K562 (cell line): ENCODE measurements at regions not wholly inside any gene's neighbourhood (a gene's known extent, or its start where the extent isn't known, plus 50 kb on each side); places are given as distances from the start of the nearest gene placed in this dataset.
"Not testable (repeated sequence)": the region's sequence is repeated elsewhere in the genome, so short reads cannot be mapped to it uniquely, and the experiment has no call there.

Source experiments
- CBX2 ChIP-seq: fragments of 200-600 bp; sonication (generic); IDR thresholded peaks from one replicate; pipeline ENCODE4 v1.6.1; 2012; ENCODE audit warnings: mild to moderate bottlenecking, low read length, inconsistent platforms; ENCODE audit not compliant: insufficient read depth, poor library complexity, severe bottlenecking
- DPF2 ChIP-seq: fragments of 450-650 bp; IDR thresholded peaks from 2 replicates; pipeline ENCODE4 v1.6.1; 2016
- XRCC3 ChIP-seq: fragments of 450-650 bp; IDR thresholded peaks from 2 replicates; pipeline ENCODE4 v1.6.1; 2017; ENCODE audit warnings: mild to moderate bottlenecking, moderate library complexity
- ZNF584 ChIP-seq: fragments of 200-800 bp; sonication (Bioruptor generic); IDR thresholded peaks from 2 replicates; pipeline ENCODE4 v1.6.1; 2016; ENCODE audit warnings: low read depth, mild to moderate bottlenecking, missing genetic modification characterization, missing compliant biosample characterization
- TF ChIP-seq, protein P1 (sequence below): sonication (generic); formaldehyde crosslinking; IDR thresholded peaks from 2 replicates; pipeline ENCODE4 v1.8.1; 2023; ENCODE audit warnings: mild to moderate bottlenecking, missing genetic modification reagents
- TF ChIP-seq, protein P2 (sequence below): sonication (generic); formaldehyde crosslinking; IDR thresholded peaks from 2 replicates; pipeline ENCODE4 v1.8.0; 2022; ENCODE audit warnings: mild to moderate bottlenecking, low read depth, missing genetic modification reagents
- TF ChIP-seq, protein P3 (sequence below): fragments of 250-450 bp; sonication (Bioruptor Pico); IDR thresholded peaks from 2 replicates; pipeline ENCODE4 v1.4.0; 2020; ENCODE audit warnings: mild to moderate bottlenecking
- TF ChIP-seq, protein P4 (sequence below): sonication (generic); formaldehyde crosslinking; IDR thresholded peaks from 2 replicates; pipeline ENCODE4 v1.8.0; 2022; ENCODE audit warnings: mild to moderate bottlenecking, missing genetic modification reagents, borderline replicate concordance
- TF ChIP-seq, protein P5 (sequence below), 3 experiments: IDR thresholded peaks in 2 of 3; conservative IDR thresholded peaks in 1 of 3; 2 replicates each; pipeline ENCODE4 v1.5.1; 2011 to 2012; ENCODE audit warnings: low read length in 3 of 3, mild to moderate bottlenecking in 3 of 3, control low read depth in 2 of 3, improper control_type of control experiment in 1 of 3, inconsistent platforms in 1 of 3, low read depth in 1 of 3, mixed read lengths in 1 of 3, moderate library complexity in 1 of 3; ENCODE audit not compliant: insufficient read depth in 2 of 3

DNA sequence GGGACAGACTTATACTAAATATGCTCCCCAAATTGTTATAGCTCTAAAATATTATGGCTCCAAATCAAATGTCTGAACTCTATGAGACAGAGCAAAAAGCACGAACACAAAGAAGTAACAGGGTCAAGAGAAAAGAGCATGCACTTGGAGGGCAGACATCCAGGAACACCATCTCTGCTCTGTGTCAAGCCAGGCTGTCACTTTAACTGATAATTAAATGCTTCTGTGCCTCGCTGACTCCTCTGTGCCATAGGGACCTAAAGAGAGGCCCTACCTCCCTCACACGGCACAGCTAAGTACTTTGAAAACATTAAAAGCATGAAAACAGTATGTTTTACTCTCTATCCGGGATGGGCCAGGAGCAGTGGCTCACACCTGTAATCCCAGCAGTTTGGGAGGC lies 194.0 kb downstream of the ANKRD36B start:
- not testable (repeated sequence) for TF ChIP-seq XRCC3; ZNF584 (CRISPR knock-in tag); DPF2; CBX2
- TF ChIP-seq, protein P1, sequence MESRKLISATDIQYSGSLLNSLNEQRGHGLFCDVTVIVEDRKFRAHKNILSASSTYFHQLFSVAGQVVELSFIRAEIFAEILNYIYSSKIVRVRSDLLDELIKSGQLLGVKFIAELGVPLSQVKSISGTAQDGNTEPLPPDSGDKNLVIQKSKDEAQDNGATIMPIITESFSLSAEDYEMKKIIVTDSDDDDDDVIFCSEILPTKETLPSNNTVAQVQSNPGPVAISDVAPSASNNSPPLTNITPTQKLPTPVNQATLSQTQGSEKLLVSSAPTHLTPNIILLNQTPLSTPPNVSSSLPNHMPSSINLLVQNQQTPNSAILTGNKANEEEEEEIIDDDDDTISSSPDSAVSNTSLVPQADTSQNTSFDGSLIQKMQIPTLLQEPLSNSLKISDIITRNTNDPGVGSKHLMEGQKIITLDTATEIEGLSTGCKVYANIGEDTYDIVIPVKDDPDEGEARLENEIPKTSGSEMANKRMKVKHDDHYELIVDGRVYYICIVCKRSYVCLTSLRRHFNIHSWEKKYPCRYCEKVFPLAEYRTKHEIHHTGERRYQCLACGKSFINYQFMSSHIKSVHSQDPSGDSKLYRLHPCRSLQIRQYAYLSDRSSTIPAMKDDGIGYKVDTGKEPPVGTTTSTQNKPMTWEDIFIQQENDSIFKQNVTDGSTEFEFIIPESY (CRISPR knock-in tag) = not testable (repeated sequence)
- TF ChIP-seq, protein P2, sequence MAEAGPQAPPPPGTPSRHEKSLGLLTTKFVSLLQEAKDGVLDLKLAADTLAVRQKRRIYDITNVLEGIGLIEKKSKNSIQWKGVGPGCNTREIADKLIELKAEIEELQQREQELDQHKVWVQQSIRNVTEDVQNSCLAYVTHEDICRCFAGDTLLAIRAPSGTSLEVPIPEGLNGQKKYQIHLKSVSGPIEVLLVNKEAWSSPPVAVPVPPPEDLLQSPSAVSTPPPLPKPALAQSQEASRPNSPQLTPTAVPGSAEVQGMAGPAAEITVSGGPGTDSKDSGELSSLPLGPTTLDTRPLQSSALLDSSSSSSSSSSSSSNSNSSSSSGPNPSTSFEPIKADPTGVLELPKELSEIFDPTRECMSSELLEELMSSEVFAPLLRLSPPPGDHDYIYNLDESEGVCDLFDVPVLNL (CRISPR knock-in tag) = not testable (repeated sequence)
- TF ChIP-seq, protein P3, sequence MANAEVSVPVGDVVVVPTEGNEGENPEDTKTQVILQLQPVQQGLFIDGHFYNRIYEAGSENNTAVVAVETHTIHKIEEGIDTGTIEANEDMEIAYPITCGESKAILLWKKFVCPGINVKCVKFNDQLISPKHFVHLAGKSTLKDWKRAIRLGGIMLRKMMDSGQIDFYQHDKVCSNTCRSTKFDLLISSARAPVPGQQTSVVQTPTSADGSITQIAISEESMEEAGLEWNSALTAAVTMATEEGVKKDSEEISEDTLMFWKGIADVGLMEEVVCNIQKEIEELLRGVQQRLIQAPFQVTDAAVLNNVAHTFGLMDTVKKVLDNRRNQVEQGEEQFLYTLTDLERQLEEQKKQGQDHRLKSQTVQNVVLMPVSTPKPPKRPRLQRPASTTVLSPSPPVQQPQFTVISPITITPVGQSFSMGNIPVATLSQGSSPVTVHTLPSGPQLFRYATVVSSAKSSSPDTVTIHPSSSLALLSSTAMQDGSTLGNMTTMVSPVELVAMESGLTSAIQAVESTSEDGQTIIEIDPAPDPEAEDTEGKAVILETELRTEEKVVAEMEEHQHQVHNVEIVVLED (CRISPR knock-in tag) = not testable (repeated sequence)
- TF ChIP-seq, protein P4, sequence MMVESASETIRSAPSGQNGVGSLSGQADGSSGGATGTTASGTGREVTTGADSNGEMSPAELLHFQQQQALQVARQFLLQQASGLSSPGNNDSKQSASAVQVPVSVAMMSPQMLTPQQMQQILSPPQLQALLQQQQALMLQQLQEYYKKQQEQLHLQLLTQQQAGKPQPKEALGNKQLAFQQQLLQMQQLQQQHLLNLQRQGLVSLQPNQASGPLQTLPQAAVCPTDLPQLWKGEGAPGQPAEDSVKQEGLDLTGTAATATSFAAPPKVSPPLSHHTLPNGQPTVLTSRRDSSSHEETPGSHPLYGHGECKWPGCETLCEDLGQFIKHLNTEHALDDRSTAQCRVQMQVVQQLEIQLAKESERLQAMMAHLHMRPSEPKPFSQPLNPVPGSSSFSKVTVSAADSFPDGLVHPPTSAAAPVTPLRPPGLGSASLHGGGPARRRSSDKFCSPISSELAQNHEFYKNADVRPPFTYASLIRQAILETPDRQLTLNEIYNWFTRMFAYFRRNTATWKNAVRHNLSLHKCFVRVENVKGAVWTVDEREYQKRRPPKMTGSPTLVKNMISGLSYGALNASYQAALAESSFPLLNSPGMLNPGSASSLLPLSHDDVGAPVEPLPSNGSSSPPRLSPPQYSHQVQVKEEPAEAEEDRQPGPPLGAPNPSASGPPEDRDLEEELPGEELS (CRISPR knock-in tag) = not testable (repeated sequence)
- TF ChIP-seq, protein P5, sequence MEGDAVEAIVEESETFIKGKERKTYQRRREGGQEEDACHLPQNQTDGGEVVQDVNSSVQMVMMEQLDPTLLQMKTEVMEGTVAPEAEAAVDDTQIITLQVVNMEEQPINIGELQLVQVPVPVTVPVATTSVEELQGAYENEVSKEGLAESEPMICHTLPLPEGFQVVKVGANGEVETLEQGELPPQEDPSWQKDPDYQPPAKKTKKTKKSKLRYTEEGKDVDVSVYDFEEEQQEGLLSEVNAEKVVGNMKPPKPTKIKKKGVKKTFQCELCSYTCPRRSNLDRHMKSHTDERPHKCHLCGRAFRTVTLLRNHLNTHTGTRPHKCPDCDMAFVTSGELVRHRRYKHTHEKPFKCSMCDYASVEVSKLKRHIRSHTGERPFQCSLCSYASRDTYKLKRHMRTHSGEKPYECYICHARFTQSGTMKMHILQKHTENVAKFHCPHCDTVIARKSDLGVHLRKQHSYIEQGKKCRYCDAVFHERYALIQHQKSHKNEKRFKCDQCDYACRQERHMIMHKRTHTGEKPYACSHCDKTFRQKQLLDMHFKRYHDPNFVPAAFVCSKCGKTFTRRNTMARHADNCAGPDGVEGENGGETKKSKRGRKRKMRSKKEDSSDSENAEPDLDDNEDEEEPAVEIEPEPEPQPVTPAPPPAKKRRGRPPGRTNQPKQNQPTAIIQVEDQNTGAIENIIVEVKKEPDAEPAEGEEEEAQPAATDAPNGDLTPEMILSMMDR (IDR thresholded peaks at IDR 0.05 in 2 of 3, conservative IDR thresholded peaks at IDR 0.05 in 1 of 3; ENCODE audit: insufficient read depth in 2 of 3, low read depth in 1 of 3, low read length in 3 of 3) = not testable (repeated sequence)
